Glutamatergic neuron (in vitro differentiated cells): ENCODE measurements at regions not wholly inside any gene's neighbourhood (a gene's known extent, or its start where the extent isn't known, plus 50 kb on each side); places are given as distances from the start of the nearest gene placed in this dataset.

Source experiments
- DNase-seq: peaks from one replicate; pipeline ENCODE4 v3.0.0; 2022
- H3K27ac Mint-ChIP-seq: one replicate; pipeline ENCODE4 v1.8.0; 2020; ENCODE audit warnings: mild to moderate bottlenecking, mixed read lengths, inconsistent platforms; ENCODE audit not compliant: unreplicated experiment
- H3K27me3 Mint-ChIP-seq: one replicate; pipeline ENCODE4 v1.8.0; 2020; ENCODE audit warnings: mild to moderate bottlenecking, moderate library complexity, mixed read lengths, inconsistent platforms; ENCODE audit not compliant: unreplicated experiment
- H3K36me3 Mint-ChIP-seq: one replicate; pipeline ENCODE4 v1.8.0; 2020; ENCODE audit warnings: mild to moderate bottlenecking, mixed read lengths, inconsistent platforms; ENCODE audit not compliant: unreplicated experiment
- H3K4me1 Mint-ChIP-seq: one replicate; pipeline ENCODE4 v1.8.0; 2020; ENCODE audit warnings: mild to moderate bottlenecking, low read depth, mixed read lengths, inconsistent platforms; ENCODE audit not compliant: unreplicated experiment
- H3K4me3 Mint-ChIP-seq: one replicate; pipeline ENCODE4 v1.8.0; 2020; ENCODE audit warnings: mild to moderate bottlenecking, mixed read lengths, inconsistent platforms; ENCODE audit not compliant: unreplicated experiment
- H3K9me3 Mint-ChIP-seq: one replicate; pipeline ENCODE4 v1.8.0; 2020; ENCODE audit warnings: mild to moderate bottlenecking, moderate library complexity, mixed read lengths, inconsistent platforms; ENCODE audit not compliant: unreplicated experiment
- TF ChIP-seq, protein P1 (sequence below): fragments of 200-600 bp; sonication (generic); IDR thresholded peaks from one replicate; pipeline ENCODE4 v1.5.0; 2021; ENCODE audit not compliant: partially characterized antibody, unreplicated experiment

DNA sequence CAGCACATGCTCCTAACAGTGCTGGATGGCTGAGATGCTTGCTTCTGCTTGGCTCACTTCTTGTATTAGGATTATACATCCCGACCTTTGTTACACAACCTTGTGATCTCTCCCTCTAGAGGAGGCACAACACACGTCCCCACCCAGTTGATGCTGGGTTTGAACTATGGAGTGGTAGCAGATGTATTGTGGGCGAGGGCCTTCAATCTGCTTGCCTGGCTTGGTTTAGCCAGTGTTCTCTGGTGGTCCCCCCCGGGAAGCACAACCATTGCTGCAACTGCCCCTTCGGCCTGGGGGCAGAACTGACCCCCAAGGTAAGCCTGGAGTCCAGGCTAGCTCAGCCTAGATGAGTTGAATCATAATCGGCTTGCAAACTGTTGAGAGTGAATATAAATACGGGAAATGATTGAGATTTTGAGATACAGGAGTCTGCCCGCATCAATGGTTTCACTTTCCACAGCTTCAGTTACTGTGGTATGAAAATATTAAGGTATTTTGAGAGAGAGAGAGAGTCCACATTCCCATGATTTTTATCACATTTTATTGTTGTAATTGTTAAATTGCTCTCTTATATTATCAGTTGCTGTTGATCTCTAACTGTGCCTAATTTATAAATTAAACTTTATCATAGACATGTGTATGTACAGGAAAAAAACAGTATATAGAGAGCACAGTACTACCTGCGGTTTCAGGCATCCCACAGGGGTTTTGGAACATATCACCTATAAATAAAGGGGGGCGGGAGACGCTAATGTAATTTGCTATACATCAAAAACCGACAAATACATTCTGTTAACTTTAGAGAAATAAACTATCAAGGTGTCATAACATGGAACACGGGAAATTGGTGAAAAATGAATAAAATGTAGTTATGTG lies 482.0 kb upstream of the B3GAT1 start:
- H3K36me3 Mint-ChIP-seq = peaks cover 13% of the 10 kb centered on the region
- no peaks in the 10 kb centered on the region for H3K4me1 Mint-ChIP-seq
- peaks cover 7% of the 10 kb centered on the region for H3K9me3 Mint-ChIP-seq
- no peak overlapping the region for H3K4me3 Mint-ChIP-seq
- no peak for DNase-seq
- TF ChIP-seq, protein P1, sequence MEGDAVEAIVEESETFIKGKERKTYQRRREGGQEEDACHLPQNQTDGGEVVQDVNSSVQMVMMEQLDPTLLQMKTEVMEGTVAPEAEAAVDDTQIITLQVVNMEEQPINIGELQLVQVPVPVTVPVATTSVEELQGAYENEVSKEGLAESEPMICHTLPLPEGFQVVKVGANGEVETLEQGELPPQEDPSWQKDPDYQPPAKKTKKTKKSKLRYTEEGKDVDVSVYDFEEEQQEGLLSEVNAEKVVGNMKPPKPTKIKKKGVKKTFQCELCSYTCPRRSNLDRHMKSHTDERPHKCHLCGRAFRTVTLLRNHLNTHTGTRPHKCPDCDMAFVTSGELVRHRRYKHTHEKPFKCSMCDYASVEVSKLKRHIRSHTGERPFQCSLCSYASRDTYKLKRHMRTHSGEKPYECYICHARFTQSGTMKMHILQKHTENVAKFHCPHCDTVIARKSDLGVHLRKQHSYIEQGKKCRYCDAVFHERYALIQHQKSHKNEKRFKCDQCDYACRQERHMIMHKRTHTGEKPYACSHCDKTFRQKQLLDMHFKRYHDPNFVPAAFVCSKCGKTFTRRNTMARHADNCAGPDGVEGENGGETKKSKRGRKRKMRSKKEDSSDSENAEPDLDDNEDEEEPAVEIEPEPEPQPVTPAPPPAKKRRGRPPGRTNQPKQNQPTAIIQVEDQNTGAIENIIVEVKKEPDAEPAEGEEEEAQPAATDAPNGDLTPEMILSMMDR = no peak
- no peak overlapping the region for H3K27ac Mint-ChIP-seq
- H3K27me3 Mint-ChIP-seq = peaks cover 3% of the 10 kb centered on the region

DNA sequence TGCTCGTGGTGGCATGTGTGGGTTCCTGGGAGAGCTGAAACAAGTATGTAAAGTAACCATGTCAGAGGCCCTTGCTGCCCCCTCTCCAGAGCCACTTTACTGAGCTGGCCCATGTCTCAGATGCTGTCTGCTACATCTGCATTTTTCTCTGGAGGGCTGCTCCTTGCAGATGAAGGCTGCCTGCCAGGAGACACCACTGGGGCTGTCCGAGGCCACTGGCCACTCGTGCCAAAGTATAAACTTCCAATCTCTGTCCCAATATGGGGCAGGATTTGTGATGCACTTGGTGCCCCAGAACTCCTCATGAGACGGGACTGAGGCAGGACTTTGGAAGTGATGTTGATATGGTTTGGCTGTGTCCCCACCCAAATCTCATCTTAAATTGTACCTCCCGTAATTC lies 478.4 kb upstream of the B3GAT1 start:
- Mint-ChIP-seq H3K27me3 (peaks cover 3% of the 10 kb centered on the region), H3K27ac (no peak overlapping the region), H3K4me3 (no peak overlapping the region), H3K36me3 (peaks cover 19% of the 10 kb centered on the region), H3K4me1 (no peaks in the 10 kb centered on the region), H3K9me3 (peaks cover 9% of the 10 kb centered on the region)
- DNase-seq = no peak
- TF ChIP-seq, protein P1 = no peak

DNA sequence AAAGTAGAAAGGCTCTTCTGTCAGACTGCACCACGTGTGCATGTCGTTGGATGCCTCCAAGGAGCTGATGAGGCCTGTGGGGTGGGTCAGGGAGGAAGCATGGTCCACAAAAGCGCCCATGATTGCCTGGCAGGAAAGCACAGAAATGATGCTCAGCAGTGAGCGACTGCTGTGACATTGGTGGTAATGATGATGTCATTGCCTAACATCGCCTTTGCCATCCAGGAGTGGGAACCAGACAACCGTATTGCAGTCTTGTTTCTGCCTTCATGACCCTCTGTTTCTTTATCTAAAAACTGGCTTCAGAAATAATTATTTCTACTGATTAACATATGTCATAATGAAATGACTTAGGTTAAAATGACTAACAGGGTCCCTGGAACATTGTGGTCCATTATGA lies 477.8 kb upstream of the B3GAT1 start:
- Mint-ChIP-seq H3K27me3 (peaks cover 3% of the 10 kb centered on the region), H3K9me3 (peaks cover 9% of the 10 kb centered on the region)

DNA sequence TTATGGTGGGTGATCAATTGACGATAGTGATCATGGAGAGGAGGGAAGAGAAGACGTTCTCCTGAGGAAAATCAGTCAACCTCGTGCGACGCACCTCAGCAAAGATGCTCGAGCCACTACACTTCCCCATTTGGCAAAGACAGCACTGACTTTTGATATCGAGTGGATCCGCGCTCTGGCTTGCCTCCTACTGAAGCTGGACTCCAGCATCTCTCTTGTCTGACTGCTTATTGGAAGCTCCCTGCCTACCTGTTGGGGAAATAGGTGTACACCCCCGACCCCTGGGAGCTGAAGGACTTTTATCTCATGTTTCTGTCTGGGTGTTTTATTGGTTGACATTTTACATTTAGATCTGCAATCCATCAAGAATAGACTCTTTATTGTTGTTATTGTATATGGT lies 476.8 kb upstream of the B3GAT1 start:
- no peak overlapping the region for H3K27ac Mint-ChIP-seq
- H3K4me3 Mint-ChIP-seq = no peak overlapping the region
- H3K4me1 Mint-ChIP-seq = no peaks in the 10 kb centered on the region
- peaks cover 11% of the 10 kb centered on the region for H3K9me3 Mint-ChIP-seq
- peaks cover 6% of the 10 kb centered on the region for H3K27me3 Mint-ChIP-seq
- H3K36me3 Mint-ChIP-seq = peaks cover 15% of the 10 kb centered on the region
- TF ChIP-seq, protein P1 = no peak
- DNase-seq = no peak

More for the DNA sequence above, 477.8 kb upstream of the B3GAT1 start:
- TF ChIP-seq, protein P1 = no peak
- Mint-ChIP-seq H3K4me1 (no peaks in the 10 kb centered on the region), H3K36me3 (peaks cover 19% of the 10 kb centered on the region), H3K27ac (no peak overlapping the region), H3K4me3 (no peak overlapping the region)
- no peak for DNase-seq

DNA sequence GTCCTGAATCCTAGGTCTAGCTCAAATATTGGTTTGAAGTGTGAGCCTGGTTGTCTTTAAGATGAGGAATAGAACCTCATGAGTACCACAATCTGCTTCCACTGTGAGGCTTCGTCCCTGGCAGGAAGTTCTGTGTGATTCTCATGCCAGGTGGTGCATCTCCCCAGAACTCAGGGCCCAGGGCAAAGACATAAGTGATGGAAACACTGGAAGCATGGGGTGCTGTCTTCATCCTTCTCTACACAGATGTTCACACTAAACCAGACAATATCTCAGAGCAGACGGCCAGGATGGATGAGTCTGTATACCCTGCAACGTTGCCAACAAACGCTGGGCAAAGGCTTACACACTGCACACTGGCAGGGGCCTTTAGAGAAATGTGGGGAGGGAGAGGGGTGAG lies 475.9 kb upstream of the B3GAT1 start:
- Mint-ChIP-seq H3K4me3 (no peak overlapping the region), H3K27ac (no peak overlapping the region), H3K36me3 (peaks cover 15% of the 10 kb centered on the region), H3K4me1 (no peaks in the 10 kb centered on the region), H3K9me3 (peaks cover 10% of the 10 kb centered on the region), H3K27me3 (peaks cover 6% of the 10 kb centered on the region)
- TF ChIP-seq, protein P1 = no peak
- no peak for DNase-seq
